ENCODE measurements at regions not wholly inside any gene's neighbourhood (a gene's known extent, or its start where the extent isn't known, plus 50 kb on each side); places are given as distances from the start of the nearest gene placed in this dataset.
A peak's percentile ranks its signal among the peaks of the same experiment; 100 is the strongest.

DNA sequence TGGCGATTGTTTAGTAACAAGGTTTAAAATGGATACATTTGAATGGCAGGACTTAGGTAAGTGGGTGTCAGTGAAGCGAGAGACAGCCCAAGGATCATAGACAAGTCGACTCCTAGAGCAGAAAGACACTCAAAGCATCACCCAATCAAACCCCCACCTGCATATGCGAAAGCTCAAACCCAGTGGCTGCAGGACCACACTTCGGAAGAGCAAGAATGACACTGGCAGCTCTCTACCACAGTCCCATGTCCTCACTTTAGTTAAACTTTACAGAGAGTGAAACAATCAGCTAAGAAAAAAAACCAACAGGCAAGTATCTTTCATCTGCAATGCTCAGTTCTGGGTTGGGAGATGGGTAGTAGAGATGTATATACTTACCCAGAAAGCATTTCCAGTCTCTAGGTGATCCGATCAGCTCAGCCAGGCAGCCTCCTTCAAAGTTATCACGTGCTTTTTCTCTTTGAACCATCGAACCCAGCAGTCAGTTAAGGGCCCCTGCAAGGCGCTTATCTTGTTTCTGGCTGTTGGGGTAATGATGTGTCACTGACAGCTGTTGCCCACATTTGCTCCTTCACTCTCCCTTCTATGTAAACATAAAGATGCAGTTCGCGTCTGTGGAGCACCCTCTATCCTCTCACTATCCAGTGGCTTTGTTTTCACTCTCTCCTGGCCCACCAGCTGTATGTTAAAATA lies 357.5 kb upstream of the ID2 start (continued):
- peak; percentile 48 for TF ChIP-seq ZFX (CRISPR knock-in tag; IDR thresholded peaks at IDR 0.05)
- TF ChIP-seq, protein P1, sequence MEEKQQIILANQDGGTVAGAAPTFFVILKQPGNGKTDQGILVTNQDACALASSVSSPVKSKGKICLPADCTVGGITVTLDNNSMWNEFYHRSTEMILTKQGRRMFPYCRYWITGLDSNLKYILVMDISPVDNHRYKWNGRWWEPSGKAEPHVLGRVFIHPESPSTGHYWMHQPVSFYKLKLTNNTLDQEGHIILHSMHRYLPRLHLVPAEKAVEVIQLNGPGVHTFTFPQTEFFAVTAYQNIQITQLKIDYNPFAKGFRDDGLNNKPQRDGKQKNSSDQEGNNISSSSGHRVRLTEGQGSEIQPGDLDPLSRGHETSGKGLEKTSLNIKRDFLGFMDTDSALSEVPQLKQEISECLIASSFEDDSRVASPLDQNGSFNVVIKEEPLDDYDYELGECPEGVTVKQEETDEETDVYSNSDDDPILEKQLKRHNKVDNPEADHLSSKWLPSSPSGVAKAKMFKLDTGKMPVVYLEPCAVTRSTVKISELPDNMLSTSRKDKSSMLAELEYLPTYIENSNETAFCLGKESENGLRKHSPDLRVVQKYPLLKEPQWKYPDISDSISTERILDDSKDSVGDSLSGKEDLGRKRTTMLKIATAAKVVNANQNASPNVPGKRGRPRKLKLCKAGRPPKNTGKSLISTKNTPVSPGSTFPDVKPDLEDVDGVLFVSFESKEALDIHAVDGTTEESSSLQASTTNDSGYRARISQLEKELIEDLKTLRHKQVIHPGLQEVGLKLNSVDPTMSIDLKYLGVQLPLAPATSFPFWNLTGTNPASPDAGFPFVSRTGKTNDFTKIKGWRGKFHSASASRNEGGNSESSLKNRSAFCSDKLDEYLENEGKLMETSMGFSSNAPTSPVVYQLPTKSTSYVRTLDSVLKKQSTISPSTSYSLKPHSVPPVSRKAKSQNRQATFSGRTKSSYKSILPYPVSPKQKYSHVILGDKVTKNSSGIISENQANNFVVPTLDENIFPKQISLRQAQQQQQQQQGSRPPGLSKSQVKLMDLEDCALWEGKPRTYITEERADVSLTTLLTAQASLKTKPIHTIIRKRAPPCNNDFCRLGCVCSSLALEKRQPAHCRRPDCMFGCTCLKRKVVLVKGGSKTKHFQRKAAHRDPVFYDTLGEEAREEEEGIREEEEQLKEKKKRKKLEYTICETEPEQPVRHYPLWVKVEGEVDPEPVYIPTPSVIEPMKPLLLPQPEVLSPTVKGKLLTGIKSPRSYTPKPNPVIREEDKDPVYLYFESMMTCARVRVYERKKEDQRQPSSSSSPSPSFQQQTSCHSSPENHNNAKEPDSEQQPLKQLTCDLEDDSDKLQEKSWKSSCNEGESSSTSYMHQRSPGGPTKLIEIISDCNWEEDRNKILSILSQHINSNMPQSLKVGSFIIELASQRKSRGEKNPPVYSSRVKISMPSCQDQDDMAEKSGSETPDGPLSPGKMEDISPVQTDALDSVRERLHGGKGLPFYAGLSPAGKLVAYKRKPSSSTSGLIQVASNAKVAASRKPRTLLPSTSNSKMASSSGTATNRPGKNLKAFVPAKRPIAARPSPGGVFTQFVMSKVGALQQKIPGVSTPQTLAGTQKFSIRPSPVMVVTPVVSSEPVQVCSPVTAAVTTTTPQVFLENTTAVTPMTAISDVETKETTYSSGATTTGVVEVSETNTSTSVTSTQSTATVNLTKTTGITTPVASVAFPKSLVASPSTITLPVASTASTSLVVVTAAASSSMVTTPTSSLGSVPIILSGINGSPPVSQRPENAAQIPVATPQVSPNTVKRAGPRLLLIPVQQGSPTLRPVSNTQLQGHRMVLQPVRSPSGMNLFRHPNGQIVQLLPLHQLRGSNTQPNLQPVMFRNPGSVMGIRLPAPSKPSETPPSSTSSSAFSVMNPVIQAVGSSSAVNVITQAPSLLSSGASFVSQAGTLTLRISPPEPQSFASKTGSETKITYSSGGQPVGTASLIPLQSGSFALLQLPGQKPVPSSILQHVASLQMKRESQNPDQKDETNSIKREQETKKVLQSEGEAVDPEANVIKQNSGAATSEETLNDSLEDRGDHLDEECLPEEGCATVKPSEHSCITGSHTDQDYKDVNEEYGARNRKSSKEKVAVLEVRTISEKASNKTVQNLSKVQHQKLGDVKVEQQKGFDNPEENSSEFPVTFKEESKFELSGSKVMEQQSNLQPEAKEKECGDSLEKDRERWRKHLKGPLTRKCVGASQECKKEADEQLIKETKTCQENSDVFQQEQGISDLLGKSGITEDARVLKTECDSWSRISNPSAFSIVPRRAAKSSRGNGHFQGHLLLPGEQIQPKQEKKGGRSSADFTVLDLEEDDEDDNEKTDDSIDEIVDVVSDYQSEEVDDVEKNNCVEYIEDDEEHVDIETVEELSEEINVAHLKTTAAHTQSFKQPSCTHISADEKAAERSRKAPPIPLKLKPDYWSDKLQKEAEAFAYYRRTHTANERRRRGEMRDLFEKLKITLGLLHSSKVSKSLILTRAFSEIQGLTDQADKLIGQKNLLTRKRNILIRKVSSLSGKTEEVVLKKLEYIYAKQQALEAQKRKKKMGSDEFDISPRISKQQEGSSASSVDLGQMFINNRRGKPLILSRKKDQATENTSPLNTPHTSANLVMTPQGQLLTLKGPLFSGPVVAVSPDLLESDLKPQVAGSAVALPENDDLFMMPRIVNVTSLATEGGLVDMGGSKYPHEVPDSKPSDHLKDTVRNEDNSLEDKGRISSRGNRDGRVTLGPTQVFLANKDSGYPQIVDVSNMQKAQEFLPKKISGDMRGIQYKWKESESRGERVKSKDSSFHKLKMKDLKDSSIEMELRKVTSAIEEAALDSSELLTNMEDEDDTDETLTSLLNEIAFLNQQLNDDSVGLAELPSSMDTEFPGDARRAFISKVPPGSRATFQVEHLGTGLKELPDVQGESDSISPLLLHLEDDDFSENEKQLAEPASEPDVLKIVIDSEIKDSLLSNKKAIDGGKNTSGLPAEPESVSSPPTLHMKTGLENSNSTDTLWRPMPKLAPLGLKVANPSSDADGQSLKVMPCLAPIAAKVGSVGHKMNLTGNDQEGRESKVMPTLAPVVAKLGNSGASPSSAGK (IDR thresholded peaks at IDR 0.05): peak; percentile 67
- TF ChIP-seq ZNF3 (CRISPR knock-in tag; IDR thresholded peaks at IDR 0.05): no peak
- TF ChIP-seq LCOR (CRISPR knock-in tag; IDR thresholded peaks at IDR 0.05): 0 out of 2 replicates have a peak, but pooled peaks have one; percentile 28
- TF ChIP-seq, protein P2, sequence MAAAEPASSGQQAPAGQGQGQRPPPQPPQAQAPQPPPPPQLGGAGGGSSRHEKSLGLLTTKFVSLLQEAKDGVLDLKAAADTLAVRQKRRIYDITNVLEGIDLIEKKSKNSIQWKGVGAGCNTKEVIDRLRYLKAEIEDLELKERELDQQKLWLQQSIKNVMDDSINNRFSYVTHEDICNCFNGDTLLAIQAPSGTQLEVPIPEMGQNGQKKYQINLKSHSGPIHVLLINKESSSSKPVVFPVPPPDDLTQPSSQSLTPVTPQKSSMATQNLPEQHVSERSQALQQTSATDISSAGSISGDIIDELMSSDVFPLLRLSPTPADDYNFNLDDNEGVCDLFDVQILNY (CRISPR knock-in tag; IDR thresholded peaks at IDR 0.05): no peak
- peak; percentile 52; the same call in 1 of the 2 replicates for TF ChIP-seq JUND (IDR thresholded peaks at IDR 0.05; ENCODE audit: borderline replicate concordance, low read depth, low read length)
- TF ChIP-seq JUND (tag; IDR thresholded peaks at IDR 0.05; ENCODE audit: borderline replicate concordance, low read depth, low read length): peak; percentile 26; the same call in 1 of the 3 replicates
- no peak for TF ChIP-seq ZBTB1 (CRISPR knock-in tag; IDR thresholded peaks at IDR 0.05; ENCODE audit: borderline replicate concordance, low read depth)
- TF ChIP-seq CTBP1 (IDR thresholded peaks at IDR 0.05; ENCODE audit: borderline replicate concordance): peak; percentile 72; the same call in 1 of the 2 replicates
- TF ChIP-seq FOSL1 (tag; conservative IDR thresholded peaks at IDR 0.05): peak; percentile 74
- TF ChIP-seq, protein P3, sequence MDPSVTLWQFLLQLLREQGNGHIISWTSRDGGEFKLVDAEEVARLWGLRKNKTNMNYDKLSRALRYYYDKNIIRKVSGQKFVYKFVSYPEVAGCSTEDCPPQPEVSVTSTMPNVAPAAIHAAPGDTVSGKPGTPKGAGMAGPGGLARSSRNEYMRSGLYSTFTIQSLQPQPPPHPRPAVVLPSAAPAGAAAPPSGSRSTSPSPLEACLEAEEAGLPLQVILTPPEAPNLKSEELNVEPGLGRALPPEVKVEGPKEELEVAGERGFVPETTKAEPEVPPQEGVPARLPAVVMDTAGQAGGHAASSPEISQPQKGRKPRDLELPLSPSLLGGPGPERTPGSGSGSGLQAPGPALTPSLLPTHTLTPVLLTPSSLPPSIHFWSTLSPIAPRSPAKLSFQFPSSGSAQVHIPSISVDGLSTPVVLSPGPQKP (CRISPR knock-in tag; IDR thresholded peaks at IDR 0.05): no peak
- TF ChIP-seq NFXL1 (CRISPR knock-in tag; IDR thresholded peaks at IDR 0.05): no peak

Data from K562 (cell line).